ENCODE measurements at regions not wholly inside any gene's neighbourhood (a gene's known extent, or its start where the extent isn't known, plus 50 kb on each side); places are given as distances from the start of the nearest gene placed in this dataset.
"Not testable (repeated sequence)": the region's sequence is repeated elsewhere in the genome, so short reads cannot be mapped to it uniquely, and the experiment has no call there.

GRCh38 chr21:27321791-27322190 is 354.9 kb upstream of the ADAMTS5 start:
- no peak overlapping the region for H3K4me3 ChIP-seq
- H3K9ac ChIP-seq = no peak overlapping the region
- no peaks in the 10 kb centered on the region for H3K79me2 ChIP-seq (ENCODE audit: low read depth)
- no peak for TF ChIP-seq EZH2 (IDR thresholded peaks at IDR 0.05)
- TF ChIP-seq, protein P1, sequence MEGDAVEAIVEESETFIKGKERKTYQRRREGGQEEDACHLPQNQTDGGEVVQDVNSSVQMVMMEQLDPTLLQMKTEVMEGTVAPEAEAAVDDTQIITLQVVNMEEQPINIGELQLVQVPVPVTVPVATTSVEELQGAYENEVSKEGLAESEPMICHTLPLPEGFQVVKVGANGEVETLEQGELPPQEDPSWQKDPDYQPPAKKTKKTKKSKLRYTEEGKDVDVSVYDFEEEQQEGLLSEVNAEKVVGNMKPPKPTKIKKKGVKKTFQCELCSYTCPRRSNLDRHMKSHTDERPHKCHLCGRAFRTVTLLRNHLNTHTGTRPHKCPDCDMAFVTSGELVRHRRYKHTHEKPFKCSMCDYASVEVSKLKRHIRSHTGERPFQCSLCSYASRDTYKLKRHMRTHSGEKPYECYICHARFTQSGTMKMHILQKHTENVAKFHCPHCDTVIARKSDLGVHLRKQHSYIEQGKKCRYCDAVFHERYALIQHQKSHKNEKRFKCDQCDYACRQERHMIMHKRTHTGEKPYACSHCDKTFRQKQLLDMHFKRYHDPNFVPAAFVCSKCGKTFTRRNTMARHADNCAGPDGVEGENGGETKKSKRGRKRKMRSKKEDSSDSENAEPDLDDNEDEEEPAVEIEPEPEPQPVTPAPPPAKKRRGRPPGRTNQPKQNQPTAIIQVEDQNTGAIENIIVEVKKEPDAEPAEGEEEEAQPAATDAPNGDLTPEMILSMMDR (IDR thresholded peaks at IDR 0.05) = no peak
- no peak for TF ChIP-seq EZH2phosphoT487 (IDR thresholded peaks at IDR 0.05)
- H3K27me3 ChIP-seq = no peaks in the 10 kb centered on the region
- H3K4me1 ChIP-seq = no peaks in the 10 kb centered on the region
- Mint-ChIP-seq H3K27ac (no peak overlapping the region), H3K27me3 (ENCODE audit: insufficient read depth, low read depth) (no peaks in the 10 kb centered on the region), H3K4me1 (no peaks in the 10 kb centered on the region), H3K36me3 (no peaks in the 10 kb centered on the region), H3K9me3 (no peaks in the 10 kb centered on the region), H3K4me3 (no peak overlapping the region)
- H4K20me1 ChIP-seq (ENCODE audit: low read depth) = no peaks in the 10 kb centered on the region
- DNase-seq (ENCODE audit: low spot score) = no peak
- H3F3A ChIP-seq (ENCODE audit: low read depth) = no peaks in the 10 kb centered on the region
- no peaks in the 10 kb centered on the region for H3K9me3 ChIP-seq (ENCODE audit: low read depth)
- H3K36me3 ChIP-seq = no peaks in the 10 kb centered on the region
- H2AFZ ChIP-seq (replicated peaks) = no peak overlapping the region
- no peak overlapping the region for H3K27ac ChIP-seq
- H3K4me2 ChIP-seq = no peak overlapping the region

- H3K9ac ChIP-seq = no peak overlapping the region
- H3K27ac Mint-ChIP-seq = no peak overlapping the region
- no peaks in the 10 kb centered on the region for H3F3A ChIP-seq (ENCODE audit: low read depth)
- H3K36me3 ChIP-seq = no peaks in the 10 kb centered on the region
- H3K9me3 ChIP-seq (ENCODE audit: low read depth) = no peaks in the 10 kb centered on the region
- H3K4me3 ChIP-seq = no peak overlapping the region
- no peak overlapping the region for H3K4me2 ChIP-seq
- H3K4me1 Mint-ChIP-seq = no peaks in the 10 kb centered on the region
- H3K4me1 ChIP-seq = no peaks in the 10 kb centered on the region
- TF ChIP-seq, protein P1 (IDR thresholded peaks at IDR 0.05) = no peak
- TF ChIP-seq EZH2phosphoT487 (IDR thresholded peaks at IDR 0.05) (no peak), EZH2 (IDR thresholded peaks at IDR 0.05) (no peak)
- no peaks in the 10 kb centered on the region for H3K27me3 ChIP-seq
- no peaks in the 10 kb centered on the region for H3K27me3 Mint-ChIP-seq (ENCODE audit: insufficient read depth, low read depth)
- DNase-seq (ENCODE audit: low spot score) = no peak
- H3K27ac ChIP-seq = no peak overlapping the region
- no peak overlapping the region for H3K4me3 Mint-ChIP-seq
- no peaks in the 10 kb centered on the region for H3K79me2 ChIP-seq (ENCODE audit: low read depth)
- no peaks in the 10 kb centered on the region for H4K20me1 ChIP-seq (ENCODE audit: low read depth)
- H2AFZ ChIP-seq (replicated peaks) = no peak overlapping the region
- H3K36me3 Mint-ChIP-seq = no peaks in the 10 kb centered on the region
- H3K9me3 Mint-ChIP-seq = no peaks in the 10 kb centered on the region
Observed at GRCh38 chr21:27320868-27321267, 354.0 kb upstream of the ADAMTS5 start.

DNA sequence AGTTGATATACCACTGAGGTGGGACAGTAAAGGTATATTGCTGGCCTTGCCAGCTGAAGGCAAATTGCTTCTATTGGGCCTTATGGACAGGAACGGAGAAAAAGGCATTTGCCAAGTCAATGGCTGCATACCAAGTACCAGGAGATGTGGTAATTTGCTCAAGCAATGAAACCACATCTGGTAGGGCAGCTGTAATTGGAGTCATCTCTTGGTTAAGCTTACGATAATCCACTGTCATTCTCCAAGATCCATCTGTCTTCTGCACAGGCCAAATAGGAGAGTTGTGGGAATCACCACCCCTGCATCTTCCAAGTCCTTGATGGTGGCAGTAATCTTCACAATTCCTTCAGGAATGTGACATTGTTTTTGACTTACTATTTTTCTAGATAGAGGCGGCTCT is 350.7 kb upstream of the ADAMTS5 start:
- not testable (repeated sequence) for H3K4me1 ChIP-seq; H3K4me2 ChIP-seq; H3K27me3 Mint-ChIP-seq (ENCODE audit: insufficient read depth, low read depth); H3K9ac ChIP-seq; H3K79me2 ChIP-seq (ENCODE audit: low read depth); DNase-seq (ENCODE audit: low spot score); H3K27ac ChIP-seq; H3K9me3 ChIP-seq (ENCODE audit: low read depth); H3K27me3 ChIP-seq; H4K20me1 ChIP-seq (ENCODE audit: low read depth); H3K36me3 Mint-ChIP-seq; H2AFZ ChIP-seq (replicated peaks); H3K27ac Mint-ChIP-seq; H3K4me3 Mint-ChIP-seq; H3F3A ChIP-seq (ENCODE audit: low read depth); H3K9me3 Mint-ChIP-seq; H3K4me1 Mint-ChIP-seq; H3K36me3 ChIP-seq; H3K4me3 ChIP-seq

GRCh38 chr21:27315373-27315772 is 348.5 kb upstream of the ADAMTS5 start:
- no peak overlapping the region for H3K4me3 ChIP-seq
- H3K27ac ChIP-seq = no peak overlapping the region
- no peaks in the 10 kb centered on the region for H3K4me1 ChIP-seq
- H3K4me1 Mint-ChIP-seq = no peaks in the 10 kb centered on the region
- H3K27me3 Mint-ChIP-seq (ENCODE audit: insufficient read depth, low read depth) = no peaks in the 10 kb centered on the region
- no peak for DNase-seq (ENCODE audit: low spot score)
- no peaks in the 10 kb centered on the region for H3K9me3 ChIP-seq (ENCODE audit: low read depth)
- TF ChIP-seq EZH2phosphoT487 (IDR thresholded peaks at IDR 0.05) (no peak), EZH2 (IDR thresholded peaks at IDR 0.05) (no peak)
- TF ChIP-seq, protein P1 (IDR thresholded peaks at IDR 0.05) = no peak
- H3K4me3 Mint-ChIP-seq = no peak overlapping the region
- H2AFZ ChIP-seq (replicated peaks) = no peak overlapping the region
- H3K9ac ChIP-seq = no peak overlapping the region
- H3K27me3 ChIP-seq = no peaks in the 10 kb centered on the region
- H3K79me2 ChIP-seq (ENCODE audit: low read depth) = no peaks in the 10 kb centered on the region
- H4K20me1 ChIP-seq (ENCODE audit: low read depth) = no peaks in the 10 kb centered on the region
- H3K9me3 Mint-ChIP-seq = no peaks in the 10 kb centered on the region
- no peaks in the 10 kb centered on the region for H3K36me3 ChIP-seq
- H3K4me2 ChIP-seq = no peak overlapping the region
- no peaks in the 10 kb centered on the region for H3K36me3 Mint-ChIP-seq
- no peak overlapping the region for H3K27ac Mint-ChIP-seq
- H3F3A ChIP-seq (ENCODE audit: low read depth) = no peaks in the 10 kb centered on the region
